ENCODE measurements at regions not wholly inside any gene's neighbourhood (a gene's known extent, or its start where the extent isn't known, plus 50 kb on each side); places are given as distances from the start of the nearest gene placed in this dataset.
A peak's percentile ranks its signal among the peaks of the same experiment; 100 is the strongest.

DNA sequence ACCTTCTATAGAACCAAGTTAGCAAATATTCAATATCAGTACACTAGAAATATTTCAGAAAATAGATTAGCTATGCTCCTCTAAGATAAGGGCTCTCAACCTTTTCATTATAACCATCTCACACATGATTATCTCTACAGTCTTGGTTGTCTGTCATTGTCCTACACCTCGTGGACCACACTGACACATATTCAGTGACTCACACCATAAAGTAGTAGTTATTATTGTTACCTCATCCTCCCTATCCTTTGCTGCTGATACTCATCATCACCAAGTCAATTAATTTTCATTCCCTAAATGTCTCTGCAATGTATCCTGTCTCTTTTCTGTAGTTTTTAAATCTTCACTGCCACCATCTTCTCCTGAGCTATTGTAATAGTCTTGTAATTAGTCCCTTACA, 1309.2 kb upstream of the C9orf72 start:
- DNase-seq: no peak

DNA sequence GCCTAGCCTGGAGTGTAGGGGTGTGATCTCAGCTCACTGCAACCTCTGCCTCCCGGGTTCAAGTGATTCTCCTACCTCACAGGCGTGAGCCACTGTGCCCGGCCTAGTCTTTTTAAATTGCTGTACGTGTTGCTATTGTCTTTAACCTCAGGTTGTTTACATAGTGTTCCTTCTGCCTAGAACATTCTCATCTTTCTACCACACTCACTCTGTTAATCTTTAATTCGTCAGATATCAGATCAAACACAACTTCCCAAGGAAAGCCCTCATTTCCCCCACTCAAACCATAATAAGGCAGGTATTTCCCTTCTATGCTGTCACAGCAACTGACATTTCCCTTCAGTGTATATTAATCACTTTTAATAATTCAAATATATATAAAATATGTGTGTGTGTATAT, 1310.0 kb upstream of the C9orf72 start:
- DNase-seq: no peak

DNA sequence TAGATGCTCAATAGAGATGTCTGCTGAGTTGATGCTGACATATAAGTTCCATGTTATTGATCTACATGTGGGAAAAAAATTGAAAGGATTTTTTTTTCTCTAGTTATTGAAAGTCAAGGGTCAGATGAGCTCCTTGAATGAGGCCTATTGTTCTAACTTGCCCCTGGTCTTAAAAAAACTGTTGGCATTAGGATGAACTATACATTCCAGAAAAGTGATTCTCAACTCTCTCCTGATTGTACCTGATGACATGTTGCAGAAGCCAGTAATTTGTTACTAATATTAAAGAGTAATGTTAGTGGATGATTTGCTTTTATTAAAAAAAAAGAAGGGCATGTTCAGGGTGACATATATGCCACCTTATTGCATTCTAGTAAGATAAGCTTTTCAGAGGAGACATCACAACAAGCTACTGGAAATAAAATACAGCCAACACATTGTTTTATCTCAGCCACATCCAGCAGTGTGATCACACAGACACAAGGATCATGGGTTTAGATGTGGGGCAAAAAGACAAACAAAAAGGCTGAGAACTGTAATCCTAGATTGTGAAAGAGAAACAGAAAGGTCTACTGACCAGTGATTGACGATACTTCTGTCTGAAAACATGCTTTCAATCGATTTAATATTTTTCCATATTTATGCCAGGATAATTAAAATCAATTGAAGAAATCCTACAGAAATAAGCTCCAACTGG, 1314.1 kb upstream of the C9orf72 start:
- DNase-seq: no peak

DNA sequence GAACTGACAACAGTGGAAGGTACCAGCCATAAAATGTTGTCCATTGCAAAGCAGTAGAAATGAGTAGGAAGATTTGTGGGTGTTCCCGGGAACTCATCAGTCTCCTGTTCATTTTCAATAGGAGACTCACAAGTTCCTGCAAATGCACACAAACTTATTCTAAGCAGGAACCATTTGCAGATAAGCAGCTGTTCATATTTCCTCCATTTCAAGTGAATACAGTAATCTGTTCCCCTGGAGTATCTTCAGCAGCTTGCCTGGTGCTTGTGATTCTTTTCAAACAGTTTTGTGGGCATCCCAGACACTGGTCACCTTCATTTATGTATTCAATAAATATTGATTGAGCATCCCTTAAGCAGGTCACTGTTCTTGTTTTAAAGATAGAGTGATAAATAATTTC, 1315.5 kb upstream of the C9orf72 start:
- no peak for DNase-seq

DNA sequence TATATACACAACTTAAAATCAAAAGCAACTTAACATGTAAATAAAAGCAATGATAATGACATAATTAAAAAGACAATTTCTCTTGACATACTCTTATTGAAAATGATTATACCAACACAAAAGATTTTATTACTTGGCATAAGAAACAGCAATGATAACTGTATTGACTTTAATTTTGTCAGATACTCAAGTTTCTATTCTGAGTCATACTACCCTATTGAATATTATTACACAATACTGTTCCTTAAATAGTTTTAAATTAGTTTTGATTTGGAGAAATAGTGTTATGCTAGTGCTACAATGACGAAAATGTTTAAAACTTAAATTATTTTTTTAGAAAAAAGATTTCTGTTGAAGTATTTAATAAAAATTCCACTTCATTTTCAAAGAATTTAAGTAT, 1319.3 kb upstream of the C9orf72 start:
- DNase-seq: no peak

DNA sequence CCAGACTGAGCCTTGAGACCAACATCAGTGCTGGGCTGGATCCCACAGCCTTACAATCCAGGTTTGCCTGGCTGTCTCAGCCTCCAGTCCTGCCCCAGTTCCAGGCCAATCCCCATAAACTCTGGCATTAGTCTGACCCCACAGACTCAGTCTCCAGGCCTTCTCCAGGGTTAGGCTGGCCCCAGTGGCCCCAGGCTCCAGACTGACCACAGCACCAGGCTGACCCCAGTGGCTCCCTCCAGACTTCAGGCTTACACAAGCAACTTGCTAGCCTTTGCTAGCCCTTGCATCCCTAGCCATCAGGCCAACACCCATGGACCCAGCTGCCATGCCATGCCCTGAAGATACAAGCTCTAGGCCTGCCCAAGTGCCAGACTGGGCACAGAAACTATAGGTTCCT, 1326.0 kb upstream of the C9orf72 start:
- DNase-seq: no peak

DNA sequence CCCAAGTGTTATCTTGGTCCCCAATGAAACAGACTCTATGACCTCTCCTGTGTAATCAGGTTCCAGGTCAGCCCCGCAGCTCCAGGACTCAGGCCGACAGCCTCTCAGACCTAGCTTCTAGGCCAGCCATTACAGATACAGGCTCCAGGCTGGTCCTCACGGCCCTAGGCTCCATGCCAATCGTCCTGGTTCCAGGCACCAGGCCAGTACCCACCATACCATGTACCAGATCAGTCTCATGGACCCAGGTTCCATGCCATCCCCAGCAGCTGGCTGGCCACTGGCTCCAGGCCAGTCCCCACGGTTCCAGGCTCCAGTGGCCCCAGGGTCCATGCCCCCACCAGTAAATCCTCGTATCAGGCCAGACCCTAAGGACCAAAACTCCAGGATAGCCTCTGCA, 1326.6 kb upstream of the C9orf72 start:
- DNase-seq: no peak

DNA sequence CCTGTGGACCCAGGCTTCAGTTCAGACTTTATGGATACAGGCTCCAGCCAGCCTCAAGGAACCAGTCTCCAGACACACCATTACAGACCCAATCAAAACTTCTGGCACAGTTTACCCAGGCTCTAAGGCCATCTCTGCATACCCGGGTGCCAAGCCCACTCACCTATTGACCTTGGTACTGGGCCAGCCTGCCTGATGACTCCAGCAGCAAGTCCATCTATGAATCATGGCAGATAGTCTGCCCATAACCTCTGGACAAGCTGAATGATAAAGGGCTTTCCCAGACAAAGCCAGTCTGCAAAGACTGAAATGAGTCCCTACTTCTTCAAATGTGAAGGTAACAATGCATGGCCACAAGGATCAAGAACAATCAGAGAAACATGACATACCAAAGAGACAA, 1327.1 kb upstream of the C9orf72 start:
- no peak for DNase-seq

DNA sequence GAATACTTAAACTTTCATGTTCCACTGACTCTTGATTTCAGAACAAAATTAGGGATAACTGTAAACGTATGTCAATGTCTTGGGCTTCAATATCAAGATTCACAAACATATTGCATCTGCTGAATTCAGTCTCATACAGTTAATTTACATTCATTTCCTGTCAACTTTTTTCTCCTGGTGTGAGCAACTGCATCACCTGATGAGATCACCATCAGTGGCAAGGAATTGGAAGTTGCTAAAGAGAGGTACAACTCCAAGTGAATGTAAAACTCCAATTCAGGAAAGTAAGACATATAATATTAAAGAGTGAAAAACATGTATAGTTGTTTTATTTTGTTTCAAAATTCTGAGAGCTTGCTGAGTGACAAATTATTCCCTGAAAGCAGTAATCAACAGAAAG, 1336.2 kb upstream of the C9orf72 start:
- no peak for DNase-seq

DNA sequence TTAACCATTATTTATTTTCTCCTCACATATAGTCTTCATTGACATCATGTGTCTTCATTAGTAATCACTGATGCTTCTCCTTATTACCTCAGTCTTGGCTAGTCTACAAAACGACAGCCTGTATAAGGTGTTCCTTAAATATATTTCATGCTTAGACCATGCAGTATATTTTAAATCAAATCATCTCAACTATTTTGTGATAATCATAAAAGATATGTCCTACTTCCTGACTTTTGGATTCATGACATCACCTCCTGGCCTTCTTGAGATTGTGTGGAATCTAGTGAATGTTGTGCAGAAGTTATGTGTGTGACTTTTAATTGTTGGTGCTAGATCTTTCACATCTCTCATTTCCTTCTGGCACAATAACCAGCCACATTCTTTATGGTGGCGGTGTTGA, 1339.3 kb upstream of the C9orf72 start:
- no peak for DNase-seq

DNA sequence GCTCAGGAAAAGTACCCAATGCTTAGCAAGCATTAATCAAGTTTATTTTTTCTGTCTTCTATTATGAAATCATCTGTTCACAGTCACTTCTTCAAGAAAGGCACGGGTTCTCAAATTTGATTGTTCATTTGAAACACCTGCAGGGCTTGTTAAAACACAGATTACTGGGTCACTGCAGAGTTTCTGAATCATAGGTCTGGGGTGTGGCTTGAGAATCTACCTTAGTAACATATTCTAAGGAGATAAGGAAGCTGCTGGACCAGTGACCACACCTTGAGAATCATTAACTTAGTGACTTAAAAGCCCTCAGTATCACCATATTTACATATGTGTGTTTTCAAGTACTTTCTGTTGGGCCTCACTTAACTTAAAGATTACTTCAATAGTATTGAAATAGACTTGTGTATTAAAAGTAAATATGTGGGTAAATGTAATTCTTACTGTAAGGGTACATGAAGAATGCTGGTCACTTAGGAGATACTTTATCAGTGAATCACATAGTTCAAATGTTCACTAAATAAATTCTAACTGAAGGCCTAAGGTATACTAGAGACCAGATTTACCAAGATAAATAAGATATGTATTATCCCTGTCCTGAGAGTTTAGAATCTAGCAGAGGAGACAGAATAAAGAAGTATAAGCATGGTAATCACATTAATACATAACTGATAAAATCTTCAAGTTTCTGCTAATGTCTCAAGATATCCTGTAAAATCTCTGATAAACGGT, 1342.1 kb upstream of the C9orf72 start:
- DNase-seq: no peak

DNA sequence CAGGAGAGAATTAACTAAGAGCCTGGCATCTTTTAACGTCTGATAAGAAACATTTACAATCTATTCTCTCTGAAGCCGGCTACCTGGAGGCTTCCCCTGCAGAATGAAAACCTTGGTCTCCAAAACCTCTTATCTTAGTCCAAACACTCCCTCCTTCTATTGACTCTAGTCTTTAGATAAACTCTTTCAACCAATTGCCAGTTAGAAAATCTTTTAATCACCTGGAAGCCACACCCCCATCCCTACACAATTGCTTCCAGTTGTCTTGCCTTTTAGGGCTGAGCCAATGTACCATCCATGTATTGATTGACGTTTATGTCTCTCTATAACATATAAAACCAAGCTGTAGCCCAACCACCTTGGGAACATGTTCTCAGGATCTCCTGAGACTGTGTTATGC, 1343.1 kb upstream of the C9orf72 start:
- no peak for DNase-seq

DNA sequence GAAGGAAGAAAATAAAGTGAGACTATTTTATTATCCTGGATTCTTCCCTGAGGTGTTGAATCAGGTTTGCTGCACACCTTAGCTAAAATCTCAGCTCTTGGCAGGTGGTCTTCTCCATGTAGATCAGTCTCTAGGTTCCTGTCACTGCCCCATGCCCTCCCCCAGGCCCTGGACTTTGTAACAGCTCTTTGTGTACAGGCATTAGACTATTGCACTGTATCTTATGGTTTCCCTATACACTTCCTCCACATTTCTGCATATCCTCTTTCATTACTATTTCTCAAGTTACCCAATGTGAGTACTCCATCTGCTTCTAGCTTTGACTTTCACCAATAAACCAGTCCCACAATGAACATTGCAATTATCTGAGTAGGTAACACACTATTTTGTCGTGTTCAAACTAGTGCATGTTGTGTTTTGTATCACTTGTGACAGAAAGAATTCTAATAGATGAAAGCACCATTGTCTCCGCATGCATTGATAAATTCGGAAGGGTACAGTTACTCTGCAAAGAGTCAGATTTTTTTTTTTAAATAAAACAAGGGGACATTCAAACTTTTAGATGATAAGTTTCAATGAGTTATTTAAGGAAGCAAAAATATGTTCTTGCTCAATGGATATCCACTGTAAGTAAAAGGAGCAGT, 1348.7 kb upstream of the C9orf72 start:
- DNase-seq: no peak

DNA sequence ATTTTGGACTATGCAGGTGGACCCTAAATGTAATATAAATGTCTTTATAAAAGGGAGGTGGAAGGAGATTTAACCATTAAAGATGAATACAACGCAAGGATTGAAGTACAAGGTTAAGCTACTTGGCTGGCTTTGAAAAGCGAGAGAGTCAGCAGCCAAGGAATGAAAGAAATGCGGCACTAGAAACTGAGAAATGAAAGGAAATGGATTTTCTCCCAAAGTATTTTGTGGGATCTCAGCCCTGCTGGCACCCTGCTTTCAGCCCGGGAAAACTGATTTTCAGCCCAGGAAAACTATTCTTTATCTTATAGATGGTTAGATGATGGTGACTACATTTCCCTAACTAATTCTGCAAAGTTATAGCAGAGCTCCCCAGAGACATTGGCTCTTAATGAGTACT, 1349.6 kb upstream of the C9orf72 start:
- DNase-seq: no peak

DNA sequence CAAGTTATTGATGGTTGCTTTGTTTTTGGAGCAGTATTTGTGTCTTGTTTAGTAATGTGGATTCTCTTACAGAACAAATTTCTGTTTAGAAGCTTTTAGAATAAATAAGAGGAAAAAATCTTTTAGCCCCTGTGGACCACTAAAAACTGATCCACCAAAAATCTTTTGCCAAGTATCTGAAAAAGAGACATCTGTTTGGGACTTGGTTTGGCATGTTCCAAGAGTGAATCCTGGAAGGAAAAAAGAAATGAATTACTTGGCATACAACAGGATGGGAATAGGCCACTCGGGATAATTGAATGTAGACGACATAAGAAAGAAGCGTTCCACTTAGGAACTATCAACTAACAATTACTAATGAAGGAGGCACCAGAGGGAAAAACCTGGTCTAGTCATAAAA, 1350.1 kb upstream of the C9orf72 start:
- DNase-seq: no peak

DNA sequence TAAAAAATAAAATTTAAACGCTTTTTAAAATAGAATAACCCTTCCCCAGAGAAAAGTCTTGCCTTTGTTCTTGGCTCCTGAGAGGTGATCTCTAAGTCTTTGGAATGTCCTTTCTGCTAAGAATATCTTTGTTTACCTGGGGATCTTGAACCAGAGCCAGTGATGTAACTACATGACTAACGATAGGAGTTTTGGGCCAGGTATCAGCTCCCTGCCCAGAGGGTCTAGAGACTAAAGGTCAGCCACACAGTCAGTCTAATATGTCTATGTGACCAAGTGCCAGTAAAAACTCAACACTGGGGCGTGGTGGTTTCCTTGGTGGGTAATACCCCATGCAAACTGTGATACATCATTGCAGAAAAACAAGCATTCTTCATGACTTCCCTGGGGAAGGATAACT, 1351.9 kb upstream of the C9orf72 start:
- no peak for DNase-seq

DNA sequence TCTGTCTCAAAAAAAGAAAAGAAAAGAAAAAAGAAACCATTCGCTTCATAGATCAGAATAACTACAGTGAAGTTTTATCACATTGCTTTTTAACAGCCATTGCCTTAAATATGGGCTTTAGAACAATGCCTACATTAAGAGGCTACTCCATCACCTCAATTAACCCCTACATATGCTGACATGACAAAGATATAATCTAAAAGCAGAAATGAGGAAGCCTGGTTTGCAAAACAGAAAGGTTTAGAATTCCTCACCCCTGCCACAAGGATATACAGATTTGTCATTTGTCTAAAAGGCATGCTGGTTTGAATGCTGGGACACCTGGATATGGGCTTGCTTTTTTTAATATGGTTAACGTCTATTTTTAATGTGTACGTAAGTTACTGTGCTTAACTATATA, 1353.0 kb upstream of the C9orf72 start:
- DNase-seq: no peak

DNA sequence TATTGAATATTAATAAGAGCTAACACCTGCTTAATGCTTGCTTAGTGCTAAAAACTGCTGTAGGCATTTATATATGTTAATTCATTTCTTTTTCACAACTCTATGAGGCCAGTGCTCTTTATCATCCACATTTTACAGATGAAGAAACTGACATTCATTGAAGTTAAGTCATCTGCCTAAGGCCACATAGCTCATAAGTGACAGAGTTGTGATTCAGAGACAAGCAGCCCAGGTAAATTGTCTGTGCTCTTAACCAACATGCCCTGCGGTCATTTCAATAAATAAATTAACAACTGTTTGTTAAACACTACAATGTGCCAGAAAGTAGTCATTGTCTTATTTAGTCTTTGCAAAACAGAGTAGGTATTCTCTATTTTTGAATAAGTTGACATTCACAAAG, 1354.4 kb upstream of the C9orf72 start:
- DNase-seq: peak; percentile 1

DNA sequence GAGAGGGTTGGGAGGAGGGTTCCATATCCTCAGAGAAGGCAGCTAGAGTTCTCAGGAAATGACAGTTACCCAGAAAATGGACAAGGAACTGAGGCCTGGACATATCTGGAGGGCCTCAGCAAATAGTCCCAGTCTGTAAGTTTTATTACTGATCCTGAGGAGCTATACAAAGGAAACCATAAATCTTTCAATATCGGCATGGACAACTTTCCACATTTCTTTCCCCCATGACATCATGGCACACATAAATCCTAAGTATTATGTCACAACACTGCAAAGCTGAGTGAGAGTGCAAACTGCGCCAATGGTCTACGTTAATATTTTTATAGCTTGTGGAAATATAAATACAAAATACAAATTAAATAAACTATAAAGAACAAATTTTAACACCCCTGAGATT, 1356.2 kb upstream of the C9orf72 start:
- no peak for DNase-seq

DNA sequence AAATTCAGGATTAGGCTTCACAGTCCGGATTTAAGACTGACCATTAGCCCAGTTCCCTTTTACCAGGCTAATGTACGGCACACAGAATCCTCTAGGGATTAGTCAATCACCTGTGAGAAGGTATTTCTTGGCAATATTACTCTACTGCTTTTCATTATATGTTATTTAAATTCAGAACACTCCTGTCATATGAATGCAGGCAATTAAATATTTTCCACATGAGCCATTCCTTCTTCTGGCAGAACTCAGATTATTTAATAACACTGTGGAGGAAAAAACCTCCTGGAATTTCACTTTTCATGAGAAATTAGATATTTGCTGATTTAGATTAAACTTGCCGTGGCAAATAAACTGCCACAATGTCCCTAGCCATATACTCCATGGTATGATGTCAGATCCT, 1357.5 kb upstream of the C9orf72 start:
- no peak for DNase-seq

DNA sequence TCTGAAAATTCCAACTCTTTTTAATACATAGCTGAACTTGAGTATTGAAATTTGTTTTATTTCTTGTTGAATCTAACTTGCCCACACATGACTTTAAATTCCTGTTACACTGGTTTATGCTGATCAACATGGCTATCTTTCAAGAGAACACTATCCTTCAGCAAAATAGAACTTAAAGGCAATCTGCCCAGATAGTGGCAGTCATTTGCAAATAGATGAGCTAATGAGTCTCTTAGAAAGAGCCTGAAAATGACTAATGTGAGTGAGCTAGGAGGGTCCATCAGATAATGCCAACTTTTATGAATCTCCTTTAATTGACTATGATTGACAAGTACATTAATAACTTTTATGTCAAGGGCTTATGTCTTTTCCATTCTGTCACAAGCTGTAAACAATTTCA, 1360.8 kb upstream of the C9orf72 start:
- DNase-seq: no peak

DNA sequence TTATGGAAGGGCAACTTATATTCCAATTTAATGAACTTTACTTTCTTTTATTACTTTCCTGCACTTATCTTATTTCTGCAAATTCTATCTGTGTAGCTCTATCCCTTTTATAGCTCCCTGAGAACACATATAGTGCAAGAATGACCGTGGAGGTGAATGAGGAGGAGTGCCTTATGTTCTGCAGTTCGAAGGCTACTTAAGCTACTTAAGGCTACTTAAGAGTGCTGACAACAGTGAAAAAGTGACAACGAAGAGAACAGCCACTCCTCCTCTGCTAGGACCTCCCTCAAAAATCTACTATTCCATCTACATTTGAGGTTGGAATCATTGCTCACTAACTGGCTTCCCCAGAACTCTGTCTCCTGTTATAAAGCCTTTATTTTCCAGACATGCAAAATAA, 1365.7 kb upstream of the C9orf72 start:
- no peak for DNase-seq

DNA sequence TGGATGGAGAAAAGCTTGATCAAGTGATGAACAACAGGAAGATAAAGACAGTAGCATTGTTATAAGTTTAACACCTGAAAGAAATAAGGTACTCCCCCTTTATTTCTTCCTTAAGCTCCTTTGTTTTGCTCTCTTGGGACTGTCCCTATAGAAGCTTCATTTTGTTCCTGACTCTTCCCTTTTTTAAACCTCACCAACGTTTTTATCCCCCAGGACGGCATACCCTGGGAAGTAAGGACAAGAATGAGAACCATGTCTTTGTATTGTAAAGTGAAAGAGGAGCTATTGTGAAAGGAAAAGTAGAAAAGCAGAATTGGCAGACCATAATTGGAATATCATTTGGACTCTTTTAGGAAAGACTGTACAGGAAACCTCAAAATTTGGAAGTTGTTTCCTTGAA, 1368.6 kb upstream of the C9orf72 start:
- no peak for DNase-seq

DNA sequence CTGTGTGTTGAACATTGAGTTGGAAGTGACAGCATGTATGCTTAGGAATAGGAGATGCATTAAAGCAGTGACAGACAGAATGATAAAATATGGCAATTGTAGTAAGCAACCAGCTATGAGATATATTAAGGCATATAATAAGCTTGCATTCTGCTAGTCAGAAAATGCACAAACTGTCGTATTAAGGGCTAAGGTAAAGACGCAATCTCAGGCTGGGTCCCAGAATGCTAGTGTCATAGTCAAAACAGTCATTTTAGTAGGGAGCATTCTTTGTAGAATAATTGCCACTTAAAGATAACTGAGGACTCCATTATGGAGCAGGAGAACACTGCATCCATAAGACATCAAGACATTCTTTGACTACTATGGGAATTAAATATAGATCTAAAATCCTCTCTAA, 1369.7 kb upstream of the C9orf72 start:
- no peak for DNase-seq

DNA sequence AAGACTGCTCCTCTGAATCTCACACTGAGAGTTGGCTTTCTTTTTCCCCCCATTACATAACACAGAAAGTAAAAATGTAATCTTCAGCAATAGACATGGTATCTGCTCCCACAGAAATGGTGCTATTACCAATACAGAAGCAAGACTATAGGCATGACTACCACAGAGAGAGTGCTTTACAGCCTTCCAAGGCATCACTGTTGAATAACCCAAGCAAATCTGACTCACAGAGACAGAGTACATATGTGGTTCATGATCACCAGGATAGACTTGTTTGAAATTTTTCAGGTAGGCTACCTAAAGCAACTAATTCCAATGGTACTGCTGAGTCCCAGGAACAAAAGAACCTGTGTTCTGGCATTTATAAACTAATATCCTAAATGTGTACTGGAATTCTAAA, 1373.4 kb upstream of the C9orf72 start:
- no peak for DNase-seq

All from COR-L47 (cell line).